K562 (cell line): ENCODE measurements at regions not wholly inside any gene's neighbourhood (a gene's known extent, or its start where the extent isn't known, plus 50 kb on each side); places are given as distances from the start of the nearest gene placed in this dataset.

Experiments used
- ATAC-seq: fragments of 200-7000 bp; cut with Tn5 transposase; 3 replicates; pipeline ENCODE4 v1.9.1; 2020; ENCODE audit warnings: moderate library complexity
- BruUV-seq: library from RNA; stranded (reverse); fragments of 400-500 nt; replicated peaks from 2 replicates; lab custom pipeline; 2021; lab: Mats Ljungman, UMichigan
- CTCF ChIA-PET: fragments of 300-600 bp; formaldehyde crosslinking; extraction: SDS; loops from one replicate; lab custom pipeline; 2021; ENCODE audit warnings: low intra/inter-chr PET ratio; lab: Yijun Ruan, JAX
- POLR2A ChIA-PET: fragments of 300-600, 350-650 bp; sonication (Branson Sonifier 250); formaldehyde crosslinking; extraction: SDS; loops from one replicate; lab custom pipeline; 2021; ENCODE audit warnings: antibody characterized with exemption, inconsistent platforms; lab: Yijun Ruan, JAX
- DNase-seq, 4 experiments: peaks; one replicate each; pipeline versions ENCODE4 v3.0.0 to v3.0.0-alpha.2; 2011 to 2018; ENCODE audit warnings: low spot score in 3 of 4, mixed read lengths in 3 of 4; ENCODE audit errors: extremely low read depth in 1 of 4
- FAIRE-seq: peaks from 2 replicates; lab custom pipeline; 2011; peaks lifted over from hg19 to GRCh38; lab: Jason Lieb, UNC
- H2AFZ ChIP-seq: 2 replicates; pipeline ENCODE4 v1.6.0; 2011; ENCODE audit warnings: low read depth, low read length, control low read depth, inconsistent platforms
- H3K27ac ChIP-seq: fragments of 200-600 bp; 3 replicates; pipeline ENCODE4 v1.8.0; 2011; ENCODE audit warnings: low read depth, mild to moderate bottlenecking, control low read depth, inconsistent platforms, low read length, moderate library complexity, mixed read lengths; ENCODE audit errors: extremely low read depth
- H3K27me3 ChIP-seq, 2 experiments: fragments of 300-600 bp in 1 of 2; 2 replicates in 1 of 2; 3 replicates in 1 of 2; pipeline versions ENCODE4 v1.6.0 to v1.8.0; 2011; ENCODE audit warnings: inconsistent platforms in 2 of 2, low read length in 2 of 2, mild to moderate bottlenecking in 1 of 2, mixed read lengths in 1 of 2, moderate library complexity in 1 of 2; ENCODE audit not compliant: control insufficient read depth in 2 of 2, insufficient read depth in 2 of 2
- H3K36me3 ChIP-seq: fragments of 300-600 bp; 3 replicates; pipeline ENCODE4 v1.8.0; 2011; ENCODE audit warnings: mild to moderate bottlenecking, low read length, inconsistent platforms; ENCODE audit not compliant: control insufficient read depth, insufficient read depth
- H3K4me1 ChIP-seq, 2 experiments: fragments of 200-600 bp in 1 of 2; replicated peaks in 1 of 2; 2 replicates in 1 of 2; 3 replicates in 1 of 2; pipeline versions ENCODE4 v1.5.1 to v1.8.0; 2011; ENCODE audit warnings: inconsistent platforms in 2 of 2, low read length in 2 of 2, mild to moderate bottlenecking in 1 of 2, mixed read lengths in 1 of 2, moderate library complexity in 1 of 2; ENCODE audit not compliant: control insufficient read depth in 2 of 2, insufficient read depth in 2 of 2
- H3K4me2 ChIP-seq: 2 replicates; pipeline ENCODE4 v1.6.1; 2011; ENCODE audit warnings: low read length, control low read depth, inconsistent platforms, mixed read lengths; ENCODE audit not compliant: insufficient read depth
- H3K4me3 ChIP-seq: fragments of 200-600 bp; sonication (generic), shearing (Covaris generic); 2 replicates; pipeline ENCODE4 v1.5.1; 2016; ENCODE audit warnings: control low read depth, inconsistent platforms
- H3K79me2 ChIP-seq: fragments of 200-600 bp; 3 replicates; pipeline ENCODE4 v1.8.0; 2011; ENCODE audit warnings: low read length, inconsistent platforms; ENCODE audit not compliant: control insufficient read depth, insufficient read depth
- H3K9ac ChIP-seq, 2 experiments: 2 replicates each; pipeline versions ENCODE4 v1.6.0 to v1.6.1; 2011; ENCODE audit warnings: low read depth in 2 of 2, low read length in 2 of 2, control low read depth in 1 of 2, inconsistent platforms in 1 of 2, mild to moderate bottlenecking in 1 of 2, mixed read lengths in 1 of 2; ENCODE audit not compliant: insufficient read depth in 1 of 2
- H3K9me1 ChIP-seq: one replicate; pipeline ENCODE4 v1.6.0; 2011; ENCODE audit warnings: inconsistent platforms, mild to moderate bottlenecking, low read length, moderate library complexity; ENCODE audit not compliant: control insufficient read depth, insufficient read depth
- H3K9me3 ChIP-seq: replicated peaks from 2 replicates; pipeline ENCODE4 v1.5.1; 2011; ENCODE audit warnings: low read depth, low read length, inconsistent platforms; ENCODE audit not compliant: control insufficient read depth, insufficient read depth
- H4K20me1 ChIP-seq: replicated peaks from 2 replicates; pipeline ENCODE4 v1.6.1; 2011; ENCODE audit warnings: low read length, inconsistent platforms, mixed read lengths; ENCODE audit not compliant: control insufficient read depth, insufficient read depth
- EHMT2 ChIP-seq: fragments of 450-650 bp; IDR thresholded peaks from 2 replicates; pipeline ENCODE4 v1.6.1; 2018; ENCODE audit warnings: antibody characterized with exemption
- HMGXB4 ChIP-seq: sonication (generic); formaldehyde crosslinking; IDR thresholded peaks from 2 replicates; pipeline ENCODE4 v1.8.1; 2023; ENCODE audit warnings: mild to moderate bottlenecking, missing genetic modification reagents
- HNRNPH1 ChIP-seq: fragments of 200-400 bp; formaldehyde crosslinking; optimal IDR thresholded peaks from 2 replicates; pipeline ENCODE3; 2017; ENCODE audit warnings: low read depth, mild to moderate bottlenecking, low read length, moderate library complexity
- ZBTB43 ChIP-seq: sonication (generic); formaldehyde crosslinking; IDR thresholded peaks from 2 replicates; pipeline ENCODE4 v1.8.0; 2023; ENCODE audit warnings: mild to moderate bottlenecking, missing genetic modification reagents
- ZNF263 ChIP-seq: sonication (generic); formaldehyde crosslinking; IDR thresholded peaks from 2 replicates; pipeline ENCODE4 v1.8.0; 2022; ENCODE audit warnings: mild to moderate bottlenecking, missing genetic modification reagents, borderline replicate concordance
- WGBS: fragments of 100-300 bp; shearing (Covaris generic); methylation state at CpG from one replicate; pipeline ENCODE4 v1.1.6; 2016; ENCODE audit warnings: low coverage, mixed read lengths; ENCODE audit not compliant: insufficient coverage; ENCODE audit errors: missing lambda C conversion rate; 5-methylcytosine and 5-hydroxymethylcytosine counted together
- in situ Hi-C: fragments of 300-500 bp; cut with MboI; formaldehyde crosslinking; loops from 4 replicates; pipeline ENCODE4 v1.15.0; 2018; ENCODE audit warnings: inconsistent platforms, mixed read lengths
- intact Hi-C: fragments of 100-400 bp; cut with micrococcal nuclease; formaldehyde crosslinking; loops from 2 replicates; pipeline ENCODE4 v1.14.2; 2022

DNA sequence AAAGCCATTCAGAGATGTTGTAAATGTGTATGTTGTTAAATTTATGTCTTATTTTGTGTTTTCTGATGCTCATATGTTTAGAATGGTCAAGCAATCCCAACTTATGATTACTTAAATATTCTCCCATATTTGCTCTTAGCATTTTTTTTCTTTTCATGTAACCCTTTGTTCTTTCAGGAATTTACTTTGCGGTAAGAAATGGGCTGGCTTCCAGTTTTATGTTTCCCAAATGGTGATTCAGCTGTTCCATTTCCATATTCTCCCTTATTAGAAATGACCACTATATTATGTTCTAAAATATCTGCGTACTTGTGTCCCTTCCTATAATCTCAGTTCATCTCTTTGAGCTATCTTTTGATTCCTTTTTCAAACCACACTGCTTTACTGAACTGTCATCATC, 113.7 kb downstream of the CDH26 start:
- CTCF ChIA-PET = no interaction called here
- TF ChIP-seq HMGXB4 (CRISPR knock-in tag) (no peak), EHMT2 (no peak), HNRNPH1 (no peak), ZBTB43 (no peak), ZNF263 (no peak)
- no peak for FAIRE-seq
- no peak overlapping the region for H3K9ac ChIP-seq
- H3K4me1 ChIP-seq = no peaks in the 10 kb centered on the region
- no peak overlapping the region for H3K4me3 ChIP-seq
- no peaks in the 10 kb centered on the region for H3K9me1 ChIP-seq
- WGBS = 0% methylated on average over 2 of the region's 2 CpGs
- ATAC-seq = no peak
- intact Hi-C loops = no loop called here
- POLR2A ChIA-PET = interaction anchor here (0.6 kb wide), 1 partner anchor 45 kb away, joined by 3 read pairs; no protein-coding TSS in a partner anchor
- H3K36me3 ChIP-seq = no peaks in the 10 kb centered on the region
- H3K27ac ChIP-seq = no peak overlapping the region
- H2AFZ ChIP-seq = no peak overlapping the region
- H3K4me2 ChIP-seq = no peak overlapping the region
- no peaks in the 10 kb centered on the region; a peak in 1 of 5 replicates for H3K27me3 ChIP-seq
- in situ Hi-C loops = no loop called here
- no peaks in the 10 kb centered on the region for H3K79me2 ChIP-seq
- no peaks in the 10 kb centered on the region for H4K20me1 ChIP-seq
- no peaks in the 10 kb centered on the region for H3K9me3 ChIP-seq
- no TSS peak for BruUV-seq
- DNase-seq = no peak
